ENCODE measurements at regions not wholly inside any gene's neighbourhood (a gene's known extent, or its start where the extent isn't known, plus 50 kb on each side); places are given as distances from the start of the nearest gene placed in this dataset.

DNA sequence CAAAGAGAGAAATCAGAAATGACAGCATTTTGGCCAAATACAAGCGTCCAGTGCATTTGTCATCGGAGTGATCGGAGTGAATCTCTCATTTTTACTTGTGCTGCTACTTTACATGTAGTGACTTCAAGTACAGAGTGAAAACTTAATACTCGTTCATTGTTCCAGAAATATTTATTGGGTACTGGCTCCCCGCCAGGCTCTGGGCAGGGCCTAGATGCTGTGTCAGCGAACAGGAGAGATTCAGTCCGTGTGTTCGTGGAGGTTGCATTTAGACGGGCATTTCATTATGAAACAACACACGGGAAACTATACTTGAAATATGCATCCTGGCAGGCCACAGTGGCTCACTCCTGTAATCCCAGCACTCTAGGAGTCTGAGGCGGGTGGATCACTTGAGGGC is 727.2 kb upstream of the RBFOX1 start:
- Histone ChIP-seq H3K27ac (ENCODE audit: insufficient read depth, low read length) (no peak overlapping the region), H3K4me3 (replicated peaks in 1 of 4; ENCODE audit: control extremely low read depth in 1 of 4, insufficient read depth in 1 of 4, low read depth in 3 of 4, low read length in 4 of 4) (no peak overlapping the region), H3K4me2 (ENCODE audit: extremely low read depth, insufficient read depth, low read length) (no peak overlapping the region), H3K9me3 (ENCODE audit: control insufficient read depth, insufficient read depth, low read depth, low read length) (no peaks in the 10 kb centered on the region), H3K79me2 (ENCODE audit: control insufficient read depth, insufficient read depth, low read length) (no peaks in the 10 kb centered on the region), H3K9ac (ENCODE audit: insufficient read depth, low read length) (no peak overlapping the region), H3K4me1 (ENCODE audit: control insufficient read depth, extremely low read depth, insufficient read depth, low read length) (no peaks in the 10 kb centered on the region), H3K27me3 (ENCODE audit: control insufficient read depth, insufficient read depth, low read length) (no peaks in the 10 kb centered on the region), H2AFZ (ENCODE audit: low read length) (no peak overlapping the region), H3K36me3 (ENCODE audit: control insufficient read depth, insufficient read depth, low read length) (no peaks in the 10 kb centered on the region), H4K20me1 (ENCODE audit: control insufficient read depth, extremely low read depth, insufficient read depth, low read length) (no peaks in the 10 kb centered on the region)
- TF ChIP-seq, protein P1, sequence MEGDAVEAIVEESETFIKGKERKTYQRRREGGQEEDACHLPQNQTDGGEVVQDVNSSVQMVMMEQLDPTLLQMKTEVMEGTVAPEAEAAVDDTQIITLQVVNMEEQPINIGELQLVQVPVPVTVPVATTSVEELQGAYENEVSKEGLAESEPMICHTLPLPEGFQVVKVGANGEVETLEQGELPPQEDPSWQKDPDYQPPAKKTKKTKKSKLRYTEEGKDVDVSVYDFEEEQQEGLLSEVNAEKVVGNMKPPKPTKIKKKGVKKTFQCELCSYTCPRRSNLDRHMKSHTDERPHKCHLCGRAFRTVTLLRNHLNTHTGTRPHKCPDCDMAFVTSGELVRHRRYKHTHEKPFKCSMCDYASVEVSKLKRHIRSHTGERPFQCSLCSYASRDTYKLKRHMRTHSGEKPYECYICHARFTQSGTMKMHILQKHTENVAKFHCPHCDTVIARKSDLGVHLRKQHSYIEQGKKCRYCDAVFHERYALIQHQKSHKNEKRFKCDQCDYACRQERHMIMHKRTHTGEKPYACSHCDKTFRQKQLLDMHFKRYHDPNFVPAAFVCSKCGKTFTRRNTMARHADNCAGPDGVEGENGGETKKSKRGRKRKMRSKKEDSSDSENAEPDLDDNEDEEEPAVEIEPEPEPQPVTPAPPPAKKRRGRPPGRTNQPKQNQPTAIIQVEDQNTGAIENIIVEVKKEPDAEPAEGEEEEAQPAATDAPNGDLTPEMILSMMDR (conservative IDR thresholded peaks at IDR 0.05 in 1 of 2, IDR thresholded peaks at IDR 0.05 in 1 of 2; ENCODE audit: low read depth in 1 of 2, low read length in 2 of 2) = no peak
- no peak for TF ChIP-seq EZH2 (IDR thresholded peaks at IDR 0.05; ENCODE audit: low read length, missing control alignments)
- DNase-seq (ENCODE audit: low read depth in 2 of 2) = no peak

- no peak overlapping the region for H2AFZ ChIP-seq (ENCODE audit: low read length)
- no peak for DNase-seq (ENCODE audit: low read depth in 2 of 2)
- no peak overlapping the region for H3K4me3 ChIP-seq (replicated peaks in 1 of 4; ENCODE audit: control extremely low read depth in 1 of 4, insufficient read depth in 1 of 4, low read depth in 3 of 4, low read length in 4 of 4)
- no peaks in the 10 kb centered on the region for H3K27me3 ChIP-seq (ENCODE audit: control insufficient read depth, insufficient read depth, low read length)
- no peak overlapping the region for H3K27ac ChIP-seq (ENCODE audit: insufficient read depth, low read length)
- H3K4me1 ChIP-seq (ENCODE audit: control insufficient read depth, extremely low read depth, insufficient read depth, low read length) = no peaks in the 10 kb centered on the region
- no peaks in the 10 kb centered on the region for H3K9me3 ChIP-seq (ENCODE audit: control insufficient read depth, insufficient read depth, low read depth, low read length)
- no peaks in the 10 kb centered on the region for H4K20me1 ChIP-seq (ENCODE audit: control insufficient read depth, extremely low read depth, insufficient read depth, low read length)
- no peak overlapping the region for H3K9ac ChIP-seq (ENCODE audit: insufficient read depth, low read length)
- TF ChIP-seq, protein P1 (conservative IDR thresholded peaks at IDR 0.05 in 1 of 2, IDR thresholded peaks at IDR 0.05 in 1 of 2; ENCODE audit: low read depth in 1 of 2, low read length in 2 of 2) = no peak
- no peak for TF ChIP-seq EZH2 (IDR thresholded peaks at IDR 0.05; ENCODE audit: low read length, missing control alignments)
- no peaks in the 10 kb centered on the region for H3K36me3 ChIP-seq (ENCODE audit: control insufficient read depth, insufficient read depth, low read length)
- H3K79me2 ChIP-seq (ENCODE audit: control insufficient read depth, insufficient read depth, low read length) = no peaks in the 10 kb centered on the region
- no peak overlapping the region for H3K4me2 ChIP-seq (ENCODE audit: extremely low read depth, insufficient read depth, low read length)
These were observed 728.8 kb upstream of the RBFOX1 start for GRCh38 chr16:6603780-6604325.

GRCh38 chr16:6602405-6602804 is 730.2 kb upstream of the RBFOX1 start:
- no peaks in the 10 kb centered on the region for H3K36me3 ChIP-seq (ENCODE audit: control insufficient read depth, insufficient read depth, low read length)
- H3K4me1 ChIP-seq (ENCODE audit: control insufficient read depth, extremely low read depth, insufficient read depth, low read length) = no peaks in the 10 kb centered on the region
- no peak overlapping the region for H3K4me3 ChIP-seq (replicated peaks in 1 of 4; ENCODE audit: control extremely low read depth in 1 of 4, insufficient read depth in 1 of 4, low read depth in 3 of 4, low read length in 4 of 4)
- no peak overlapping the region for H3K9ac ChIP-seq (ENCODE audit: insufficient read depth, low read length)
- DNase-seq (ENCODE audit: low read depth in 2 of 2) = no peak
- TF ChIP-seq, protein P1 (conservative IDR thresholded peaks at IDR 0.05 in 1 of 2, IDR thresholded peaks at IDR 0.05 in 1 of 2; ENCODE audit: low read depth in 1 of 2, low read length in 2 of 2) = no peak
- no peak for TF ChIP-seq EZH2 (IDR thresholded peaks at IDR 0.05; ENCODE audit: low read length, missing control alignments)
- no peak overlapping the region for H3K4me2 ChIP-seq (ENCODE audit: extremely low read depth, insufficient read depth, low read length)
- no peaks in the 10 kb centered on the region for H4K20me1 ChIP-seq (ENCODE audit: control insufficient read depth, extremely low read depth, insufficient read depth, low read length)
- H2AFZ ChIP-seq (ENCODE audit: low read length) = no peak overlapping the region
- no peaks in the 10 kb centered on the region for H3K79me2 ChIP-seq (ENCODE audit: control insufficient read depth, insufficient read depth, low read length)
- no peak overlapping the region for H3K27ac ChIP-seq (ENCODE audit: insufficient read depth, low read length)
- no peaks in the 10 kb centered on the region for H3K9me3 ChIP-seq (ENCODE audit: control insufficient read depth, insufficient read depth, low read depth, low read length)
- no peaks in the 10 kb centered on the region for H3K27me3 ChIP-seq (ENCODE audit: control insufficient read depth, insufficient read depth, low read length)

Measured in fibroblast of lung (primary cell).